Small intestine (tissue), 7 donors: ENCODE measurements at regions not wholly inside any gene's neighbourhood (a gene's known extent, or its start where the extent isn't known, plus 50 kb on each side); places are given as distances from the start of the nearest gene placed in this dataset.
"Not testable (repeated sequence)": the region's sequence is repeated elsewhere in the genome, so short reads cannot be mapped to it uniquely, and the experiment has no call there.

Source experiments
- DNase-seq, 2 donors: peaks; one replicate each; pipeline versions ENCODE4 v3.0.0 to v3.0.0-alpha.2; 2013
- FAIRE-seq: peaks from 2 replicates; lab custom pipeline; 2012; peaks lifted over from hg19 to GRCh38; lab: Jason Lieb, UNC
- H3K27ac ChIP-seq, 3 donors: one replicate each; pipeline ENCODE4 v1.5.1; 2013; ENCODE audit warnings: low read length in 2 of 3, mild to moderate bottlenecking in 2 of 3, control low read depth in 1 of 3, inconsistent platforms in 1 of 3, low read depth in 1 of 3, moderate library complexity in 1 of 3
- H3K27me3 ChIP-seq, 3 donors: one replicate each; pipeline ENCODE4 v1.6.1; 2013; ENCODE audit warnings: low read length in 3 of 3, inconsistent platforms in 1 of 3; ENCODE audit not compliant: control insufficient read depth in 3 of 3, insufficient read depth in 3 of 3
- H3K36me3 ChIP-seq, 3 donors: one replicate each; pipeline ENCODE4 v1.6.1; 2013; ENCODE audit warnings: low read length in 3 of 3, inconsistent platforms in 1 of 3, low read depth in 1 of 3, mild to moderate bottlenecking in 1 of 3, moderate library complexity in 1 of 3; ENCODE audit not compliant: control insufficient read depth in 3 of 3, insufficient read depth in 2 of 3
- H3K4me1 ChIP-seq, 3 donors: one replicate each; pipeline ENCODE4 v1.6.1; 2013; ENCODE audit warnings: low read length in 2 of 3, inconsistent platforms in 1 of 3, low read depth in 1 of 3, mild to moderate bottlenecking in 1 of 3, moderate library complexity in 1 of 3; ENCODE audit not compliant: control insufficient read depth in 3 of 3, insufficient read depth in 2 of 3
- H3K4me3 ChIP-seq, 3 donors: one replicate each; pipeline ENCODE4 v1.5.1; 2013; ENCODE audit warnings: low read length in 3 of 3, control low read depth in 1 of 3, inconsistent platforms in 1 of 3, low read depth in 1 of 3, mild to moderate bottlenecking in 1 of 3, moderate library complexity in 1 of 3
- H3K9me3 ChIP-seq, 2 donors: one replicate each; pipeline ENCODE4 v1.6.1; 2013; ENCODE audit warnings: low read depth in 1 of 2, low read length in 1 of 2; ENCODE audit not compliant: control insufficient read depth in 2 of 2, insufficient read depth in 1 of 2
- WGBS, 3 donors: extraction: QIAGEN DNeasy Blood & Tissue Kit; methylation state at CpG; one replicate each; pipeline ENCODE4 v1.1.7; 2013; 5-methylcytosine and 5-hydroxymethylcytosine counted together
- donor health status: healthy with polysubstance abuse.
- donor health status: control.
- donor health status: control.
- donor health status: Bipolar disorder and iron deficiency.
- donor health status: healthy.

- no peaks in the 10 kb centered on the region for H3K27me3 ChIP-seq
- WGBS, 3 donors, result 56 to 73% (median 71%) methylated on average over 7 of the region's 7 CpGs
- no peaks in the 10 kb centered on the region for H3K9me3 ChIP-seq
- H3K4me1 ChIP-seq, result no peaks in the 10 kb centered on the region
- H3K36me3 ChIP-seq, result no peaks in the 10 kb centered on the region
- DNase-seq, result no peak
- FAIRE-seq, result no peak
- H3K4me3 ChIP-seq, result no peak overlapping the region
- no peak overlapping the region for H3K27ac ChIP-seq
These were observed 165.4 kb upstream of the SSTR1 start for GRCh38 chr14:38042322-38042721.

GRCh38 chr14:38044710-38045109 is 163.0 kb upstream of the SSTR1 start:
- Histone ChIP-seq H3K4me1 (no peaks in the 10 kb centered on the region), H3K4me3 (no peak overlapping the region), H3K27me3 (no peaks in the 10 kb centered on the region), H3K27ac (no peak overlapping the region), H3K36me3 (no peaks in the 10 kb centered on the region), H3K9me3 (no peaks in the 10 kb centered on the region)
- DNase-seq, result no peak
- WGBS, 3 donors, result 80 to 87% (median 83%) methylated on average over 4 of the region's 4 CpGs
- FAIRE-seq, result no peak

DNA sequence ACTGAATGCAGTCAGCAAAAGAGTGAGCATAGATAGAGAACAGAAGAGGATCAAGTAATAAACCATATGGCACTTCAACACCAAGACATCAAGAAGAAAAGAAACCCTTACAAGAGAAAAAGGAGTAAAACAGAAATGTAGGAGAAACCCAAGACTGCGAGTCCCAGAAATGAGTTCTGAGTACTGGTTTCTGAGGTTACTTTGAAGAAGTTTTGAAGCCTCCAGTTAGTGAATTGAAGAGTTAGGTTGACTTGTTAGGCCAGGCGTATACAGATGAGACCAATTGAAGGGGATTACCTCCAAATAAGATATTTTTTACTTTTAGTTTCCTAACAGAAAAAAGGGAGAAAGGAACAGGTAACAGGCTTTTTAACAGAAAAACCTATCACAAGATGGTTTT is 162.2 kb upstream of the SSTR1 start:
- H3K27ac ChIP-seq, result no peak overlapping the region
- H3K27me3 ChIP-seq, result no peaks in the 10 kb centered on the region
- 84 to 95% (median 87%) methylated on average over 2 of the region's 2 CpGs for WGBS, 3 donors
- FAIRE-seq, result no peak
- H3K36me3 ChIP-seq, result no peaks in the 10 kb centered on the region
- H3K4me1 ChIP-seq, result no peaks in the 10 kb centered on the region
- H3K9me3 ChIP-seq, result no peaks in the 10 kb centered on the region
- H3K4me3 ChIP-seq, result no peak overlapping the region
- no peak for DNase-seq

DNA sequence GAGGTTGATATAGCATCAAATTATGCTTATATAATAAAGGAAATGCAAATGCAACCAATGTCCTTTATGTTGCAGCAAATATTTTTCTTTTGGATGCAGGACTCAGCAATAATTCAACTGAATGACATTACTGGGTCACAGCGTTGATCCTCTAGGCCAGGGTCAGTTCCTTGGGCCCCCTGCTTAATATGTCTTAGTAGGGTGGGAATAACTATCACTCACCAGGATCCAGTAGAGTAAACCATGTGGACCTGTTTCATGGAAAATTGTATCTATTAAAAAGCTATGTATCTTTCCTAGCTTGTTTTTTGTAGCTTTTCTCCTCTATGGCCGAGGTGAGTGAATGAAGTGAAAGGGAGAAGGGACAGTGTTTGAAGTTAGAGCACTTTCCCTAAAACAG is 161.5 kb upstream of the SSTR1 start:
- FAIRE-seq (no peak), DNase-seq (no peak)
- Histone ChIP-seq H3K36me3 (no peaks in the 10 kb centered on the region), H3K27me3 (no peaks in the 10 kb centered on the region), H3K4me3 (no peak overlapping the region), H3K9me3 (no peaks in the 10 kb centered on the region), H3K4me1 (no peaks in the 10 kb centered on the region), H3K27ac (no peak overlapping the region)
- WGBS, 3 donors, result 88 to 94% (median 92%) methylated on average over 2 of the region's 2 CpGs

GRCh38 chr14:38047195-38047902 is 160.4 kb upstream of the SSTR1 start:
- Histone ChIP-seq H3K4me1 (no peaks in the 10 kb centered on the region), H3K27ac (no peak overlapping the region), H3K9me3 (no peaks in the 10 kb centered on the region), H3K4me3 (no peak overlapping the region), H3K27me3 (no peaks in the 10 kb centered on the region), H3K36me3 (no peaks in the 10 kb centered on the region)
- DNase-seq (peak in 1 of 2 donors; percentile 3), FAIRE-seq (no peak)
- 59 to 67% (median 64%) methylated on average over 2 of the region's 2 CpGs for WGBS, 3 donors

- H3K4me3 ChIP-seq, result no peak overlapping the region
- FAIRE-seq (no peak), DNase-seq (no peak)
- no peaks in the 10 kb centered on the region for H3K9me3 ChIP-seq
- H3K27me3 ChIP-seq, result no peaks in the 10 kb centered on the region
- H3K36me3 ChIP-seq, result no peaks in the 10 kb centered on the region
- H3K4me1 ChIP-seq, result no peaks in the 10 kb centered on the region
- H3K27ac ChIP-seq, result no peak overlapping the region
These were observed 154.0 kb upstream of the SSTR1 start for GRCh38 chr14:38053666-38054065.

DNA sequence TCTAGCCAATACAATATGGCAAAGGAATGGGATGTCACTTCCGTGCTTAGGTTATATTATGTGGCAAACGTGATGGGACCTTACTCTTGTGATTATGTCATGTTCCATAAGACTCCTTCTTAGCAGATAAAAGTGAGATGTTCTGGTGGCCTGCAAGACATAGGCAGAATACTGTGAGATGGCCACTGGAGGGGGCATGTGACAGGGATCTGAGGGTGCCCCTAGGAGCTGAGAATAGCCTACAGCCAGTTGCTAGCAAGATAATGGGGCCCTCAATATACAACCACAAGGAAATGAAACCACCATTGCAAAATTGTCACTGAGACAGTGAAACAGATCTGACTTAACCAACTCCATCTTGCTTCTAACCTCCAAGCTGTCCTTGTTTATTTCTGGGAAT is 151.4 kb upstream of the SSTR1 start:
- FAIRE-seq (no peak), DNase-seq (no peak)
- H3K36me3 ChIP-seq, result no peaks in the 10 kb centered on the region
- 80 to 83% (median 83%) methylated on average over 2 of the region's 2 CpGs for WGBS, 3 donors
- no peaks in the 10 kb centered on the region for H3K27me3 ChIP-seq
- H3K4me1 ChIP-seq, result no peaks in the 10 kb centered on the region
- no peak overlapping the region for H3K4me3 ChIP-seq
- no peak overlapping the region for H3K27ac ChIP-seq
- peaks cover 0 to 8% of the 10 kb centered on the region in 2 donors for H3K9me3 ChIP-seq

DNA sequence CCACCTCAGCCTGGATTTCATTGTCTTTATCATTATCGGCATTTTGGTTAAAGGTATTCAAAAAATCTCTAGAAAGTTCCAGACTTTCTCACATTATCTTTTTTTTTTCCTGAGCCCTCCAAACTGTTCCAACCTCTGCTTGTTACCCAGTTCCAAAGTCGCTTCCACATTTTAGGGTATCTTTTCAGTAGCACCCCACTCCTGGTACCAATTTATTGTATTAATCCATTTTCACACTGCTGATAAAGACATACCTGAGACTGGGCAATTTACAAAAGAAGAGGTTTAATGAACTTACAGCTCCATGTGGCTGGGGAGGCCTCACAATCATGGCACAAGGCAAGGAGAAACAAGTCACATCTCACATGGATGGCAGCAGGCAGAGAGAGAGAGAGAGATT is 145.5 kb upstream of the SSTR1 start:
- H3K27me3 ChIP-seq, H3K27ac ChIP-seq, DNase-seq, FAIRE-seq, H3K36me3 ChIP-seq, H3K4me1 ChIP-seq, H3K4me3 ChIP-seq: not testable (repeated sequence)
- 89 to 95% (median 94%) methylated on average over 2 of the region's 2 CpGs for WGBS, 3 donors
- H3K9me3 ChIP-seq, result peaks cover 0 to 21% of the 10 kb centered on the region in 2 donors
